MCF 10A (cell line): ENCODE measurements at regions not wholly inside any gene's neighbourhood (a gene's known extent, or its start where the extent isn't known, plus 50 kb on each side); places are given as distances from the start of the nearest gene placed in this dataset.

ENCODE experiments used
- BruUV-seq: library from RNA; stranded (reverse); fragments of 400-500 nt; replicated peaks from 2 replicates; lab custom pipeline; 2021; lab: Mats Ljungman, UMichigan
- CTCF ChIA-PET: fragments of 300-600 bp; sonication (Branson Sonifier 250); formaldehyde crosslinking; extraction: SDS; loops from one replicate; lab custom pipeline; 2021; ENCODE audit warnings: antibody characterized with exemption, inconsistent platforms; lab: Yijun Ruan, JAX
- POLR2A ChIA-PET: fragments of 300-600, 350-650 bp; sonication (Branson Sonifier 250); formaldehyde crosslinking; extraction: SDS; loops from one replicate; lab custom pipeline; 2020; ENCODE audit warnings: antibody characterized with exemption, inconsistent platforms; lab: Yijun Ruan, JAX
- DNase-seq: peaks from one replicate; pipeline ENCODE4 v3.0.0-alpha.2; 2018; ENCODE audit not compliant: unreplicated experiment
- H3K27ac Mint-ChIP-seq: one replicate; pipeline ENCODE4 v1.8.0; 2022; ENCODE audit warnings: mild to moderate bottlenecking, low read depth, mixed read lengths; ENCODE audit not compliant: unreplicated experiment
- H3K27me3 Mint-ChIP-seq: one replicate; pipeline ENCODE4 v1.8.0; 2022; ENCODE audit warnings: mixed read lengths; ENCODE audit not compliant: insufficient read depth, unreplicated experiment
- H3K36me3 Mint-ChIP-seq: one replicate; pipeline ENCODE4 v1.8.0; 2022; ENCODE audit warnings: mild to moderate bottlenecking, moderate library complexity, mixed read lengths; ENCODE audit not compliant: insufficient read depth, unreplicated experiment
- H3K4me1 Mint-ChIP-seq: one replicate; pipeline ENCODE4 v1.8.0; 2022; ENCODE audit warnings: mixed read lengths; ENCODE audit not compliant: insufficient read depth, unreplicated experiment
- H3K4me3 Mint-ChIP-seq: one replicate; pipeline ENCODE4 v1.8.0; 2022; ENCODE audit warnings: mild to moderate bottlenecking, moderate library complexity, mixed read lengths; ENCODE audit not compliant: unreplicated experiment
- H3K9me3 Mint-ChIP-seq: one replicate; pipeline ENCODE4 v1.8.0; 2022; ENCODE audit warnings: mixed read lengths; ENCODE audit not compliant: unreplicated experiment
- intact Hi-C: fragments of 100-400 bp; cut with micrococcal nuclease; formaldehyde crosslinking; loops from 2 replicates; pipeline ENCODE4 v1.14.1; 2022
- TF ChIP-seq, protein P1 (sequence below): fragments of 200-600 bp; IDR thresholded peaks from one replicate; pipeline ENCODE4 v1.8.0; 2022; ENCODE audit warnings: antibody characterized with exemption, mild to moderate bottlenecking; ENCODE audit not compliant: unreplicated experiment

DNA sequence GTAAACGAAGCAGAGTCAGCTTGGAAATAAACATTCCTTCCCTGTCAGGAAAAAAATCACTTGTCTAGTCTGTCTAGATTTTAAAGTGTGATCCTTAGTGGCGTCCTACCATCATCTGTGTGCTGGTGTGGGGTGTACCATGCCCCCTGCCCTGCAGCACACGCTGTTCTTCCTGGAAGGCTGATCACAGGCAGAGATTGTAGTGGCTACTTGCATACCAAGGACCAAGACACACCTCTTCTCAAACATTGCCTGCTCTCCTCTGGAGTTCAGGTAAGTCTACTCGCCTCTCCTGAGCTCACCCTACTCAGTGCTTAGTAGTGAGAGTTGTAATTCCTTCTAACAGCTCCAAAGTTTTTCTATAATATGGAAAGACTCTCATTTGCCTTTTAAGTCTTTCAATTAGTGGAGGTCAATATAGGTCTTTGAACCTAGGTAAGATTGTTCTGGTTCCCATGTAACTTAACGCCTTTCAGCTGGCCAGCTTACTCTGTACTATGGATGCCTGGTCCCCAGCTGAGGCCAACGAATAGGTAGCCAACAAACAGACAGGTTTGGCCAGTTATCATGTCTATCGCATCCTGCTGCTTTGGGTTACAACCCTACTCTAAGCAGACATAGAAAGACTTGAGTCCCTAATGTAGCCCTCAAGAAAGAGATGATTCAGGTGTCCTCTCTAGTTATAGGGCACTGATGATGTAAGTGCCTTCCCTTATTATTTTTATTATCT is 55.4 kb downstream of the XCL1 start:
- ChIA-PET POLR2A (no interaction called here), CTCF (interaction anchor here (0.6 to 2.3 kb wide), 7 partner anchors 24 to 717 kb away, joined by 3 to 10 read pairs (median 7); no protein-coding TSS in a partner anchor)

DNA sequence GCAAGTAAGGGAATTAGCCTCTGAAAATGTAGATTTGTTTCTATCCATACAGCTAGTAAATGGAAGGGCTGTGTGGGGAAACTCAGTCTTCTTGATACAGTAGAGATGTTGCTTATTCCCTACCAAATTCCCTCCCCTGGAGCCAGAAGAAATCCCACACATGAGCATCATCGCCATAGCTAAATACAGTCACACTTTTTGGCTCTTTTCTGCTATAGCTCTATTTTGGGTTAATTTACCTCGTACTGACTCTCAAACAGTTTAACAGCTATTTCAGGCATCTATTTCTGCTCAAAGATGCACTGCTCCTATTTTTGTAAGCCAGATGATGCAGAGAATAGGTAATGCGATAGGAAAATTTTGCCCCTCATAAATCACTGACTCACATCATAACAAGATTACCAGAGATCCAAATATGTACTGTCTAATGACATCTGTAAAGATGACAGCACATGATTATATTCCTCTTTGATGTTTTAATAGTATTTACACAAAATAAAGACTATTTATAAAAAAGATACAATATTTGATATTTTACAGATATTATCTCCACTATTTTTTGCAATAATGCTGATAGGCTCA is 58.6 kb downstream of the XCL1 start:
- ChIA-PET CTCF (interaction anchor here (0.7 to 5.6 kb wide), 11 partner anchors 32 to 713 kb away, joined by 3 to 135 read pairs (median 5); partner anchors contain the start of gene ATP1B1), POLR2A (interaction anchor here (0.7 to 1.0 kb wide), 3 partner anchors 29 to 733 kb away, joined by 3 to 4 read pairs (median 4); partner anchors contain the start of genes BLZF1 and NME7)
- peaks cover 7% of the 10 kb centered on the region for H3K9me3 Mint-ChIP-seq
- peaks cover 25% of the 10 kb centered on the region for H3K4me1 Mint-ChIP-seq
- intact Hi-C loops, result loop anchor here (5.0 kb wide), 1 partner anchor 732 kb away; the partner anchor contains the start of genes BLZF1 and NME7
- H3K27me3 Mint-ChIP-seq, result no peaks in the 10 kb centered on the region
- no peaks in the 10 kb centered on the region for H3K36me3 Mint-ChIP-seq
- no peak overlapping the region for H3K4me3 Mint-ChIP-seq
- no TSS peak for BruUV-seq
- H3K27ac Mint-ChIP-seq, result no peak overlapping the region
- no peak for DNase-seq
- TF ChIP-seq, protein P1, sequence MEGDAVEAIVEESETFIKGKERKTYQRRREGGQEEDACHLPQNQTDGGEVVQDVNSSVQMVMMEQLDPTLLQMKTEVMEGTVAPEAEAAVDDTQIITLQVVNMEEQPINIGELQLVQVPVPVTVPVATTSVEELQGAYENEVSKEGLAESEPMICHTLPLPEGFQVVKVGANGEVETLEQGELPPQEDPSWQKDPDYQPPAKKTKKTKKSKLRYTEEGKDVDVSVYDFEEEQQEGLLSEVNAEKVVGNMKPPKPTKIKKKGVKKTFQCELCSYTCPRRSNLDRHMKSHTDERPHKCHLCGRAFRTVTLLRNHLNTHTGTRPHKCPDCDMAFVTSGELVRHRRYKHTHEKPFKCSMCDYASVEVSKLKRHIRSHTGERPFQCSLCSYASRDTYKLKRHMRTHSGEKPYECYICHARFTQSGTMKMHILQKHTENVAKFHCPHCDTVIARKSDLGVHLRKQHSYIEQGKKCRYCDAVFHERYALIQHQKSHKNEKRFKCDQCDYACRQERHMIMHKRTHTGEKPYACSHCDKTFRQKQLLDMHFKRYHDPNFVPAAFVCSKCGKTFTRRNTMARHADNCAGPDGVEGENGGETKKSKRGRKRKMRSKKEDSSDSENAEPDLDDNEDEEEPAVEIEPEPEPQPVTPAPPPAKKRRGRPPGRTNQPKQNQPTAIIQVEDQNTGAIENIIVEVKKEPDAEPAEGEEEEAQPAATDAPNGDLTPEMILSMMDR, result no peak

More for the DNA sequence above, 55.4 kb downstream of the XCL1 start:
- H3K27ac Mint-ChIP-seq, result peak overlapping the region; percentile 1
- peaks cover 23% of the 10 kb centered on the region for H3K4me1 Mint-ChIP-seq
- TF ChIP-seq, protein P1, result no peak
- no TSS peak for BruUV-seq
- no peaks in the 10 kb centered on the region for H3K36me3 Mint-ChIP-seq
- H3K27me3 Mint-ChIP-seq, result no peaks in the 10 kb centered on the region
- H3K4me3 Mint-ChIP-seq, result no peak overlapping the region
- H3K9me3 Mint-ChIP-seq, result no peaks in the 10 kb centered on the region
- DNase-seq, result no peak
- intact Hi-C loops, result no loop called here

GRCh38 chr1:168636200-168636599 is 59.8 kb downstream of the XCL1 start:
- CTCF ChIA-PET, result interaction anchor here (0.5 to 5.6 kb wide), 59 partner anchors 8 to 1894 kb away, joined by 3 to 135 read pairs (median 4); partner anchors contain the start of gene ATP1B1
- BruUV-seq, result no TSS peak
- H3K27ac Mint-ChIP-seq, result peak overlapping the region; percentile 84
- POLR2A ChIA-PET, result interaction anchor here (0.7 to 3.9 kb wide), 24 partner anchors 9 to 941 kb away, joined by 3 to 96 read pairs (median 5); partner anchors contain the start of genes ATP1B1, BLZF1, NME7 and SLC19A2
- H3K27me3 Mint-ChIP-seq, result no peaks in the 10 kb centered on the region
- intact Hi-C loops, result loop anchor here (1.0 to 5.0 kb wide), 6 partner anchors 33 to 731 kb away; partner anchors contain the start of genes BLZF1 and NME7
- H3K36me3 Mint-ChIP-seq, result no peaks in the 10 kb centered on the region
- DNase-seq, result peak; percentile 61
- peaks cover 25% of the 10 kb centered on the region for H3K4me1 Mint-ChIP-seq
- peak overlapping the region; percentile 38 for H3K4me3 Mint-ChIP-seq
- TF ChIP-seq, protein P1, result peak; percentile 36
- H3K9me3 Mint-ChIP-seq, result peaks cover 7% of the 10 kb centered on the region
